HG02642 (cell line): ENCODE measurements at regions not wholly inside any gene's neighbourhood (a gene's known extent, or its start where the extent isn't known, plus 50 kb on each side); places are given as distances from the start of the nearest gene placed in this dataset.
"Not testable (repeated sequence)": the region's sequence is repeated elsewhere in the genome, so short reads cannot be mapped to it uniquely, and the experiment has no call there.

Experiments
- ATAC-seq: cut with Tn5 transposase; IDR thresholded peaks from one replicate; pipeline ENCODE4 v1.9.1; 2021; ENCODE audit warnings: mild to moderate bottlenecking; ENCODE audit not compliant: unreplicated experiment, poor library complexity

DNA sequence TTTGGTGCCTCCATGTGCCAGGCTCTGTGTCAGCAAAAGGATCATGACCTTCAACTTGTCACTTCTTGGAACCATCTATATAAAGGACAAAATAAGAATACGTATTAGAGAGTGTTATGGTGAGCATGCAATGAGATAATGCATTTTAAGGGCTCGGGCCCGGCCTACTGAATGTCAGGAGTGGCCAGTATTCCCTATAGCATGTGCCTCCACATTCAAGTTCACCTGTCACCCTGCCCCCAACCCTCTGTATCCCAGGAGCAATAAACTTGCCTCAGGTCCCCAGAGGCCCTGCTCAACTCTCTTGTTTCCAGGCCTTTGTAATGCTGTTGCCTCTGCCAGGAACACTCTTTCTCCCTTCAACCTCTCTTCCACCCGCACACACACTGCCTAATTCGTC is 90.2 kb upstream of the SLC6A11 start:
- no peak for ATAC-seq

DNA sequence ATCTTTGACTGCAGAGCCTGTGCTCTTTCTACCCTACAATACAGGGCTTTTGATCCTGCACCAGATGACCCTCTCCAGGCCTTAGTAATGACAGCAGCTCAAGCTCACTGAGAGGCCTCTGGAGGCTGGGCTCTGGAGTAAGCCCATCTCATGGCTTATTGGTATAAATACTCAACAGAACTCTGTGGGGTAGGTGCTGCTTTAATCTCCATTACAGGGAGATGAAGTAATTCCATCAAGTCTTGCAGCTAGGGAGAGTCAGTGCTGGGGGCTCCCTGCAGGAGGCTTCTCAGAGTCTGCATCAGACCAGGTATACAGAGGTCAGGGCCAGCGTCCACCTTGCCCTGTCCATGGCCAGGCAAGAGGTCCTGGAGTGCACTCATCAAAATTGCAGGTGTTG is 89.2 kb upstream of the SLC6A11 start:
- no peak for ATAC-seq

DNA sequence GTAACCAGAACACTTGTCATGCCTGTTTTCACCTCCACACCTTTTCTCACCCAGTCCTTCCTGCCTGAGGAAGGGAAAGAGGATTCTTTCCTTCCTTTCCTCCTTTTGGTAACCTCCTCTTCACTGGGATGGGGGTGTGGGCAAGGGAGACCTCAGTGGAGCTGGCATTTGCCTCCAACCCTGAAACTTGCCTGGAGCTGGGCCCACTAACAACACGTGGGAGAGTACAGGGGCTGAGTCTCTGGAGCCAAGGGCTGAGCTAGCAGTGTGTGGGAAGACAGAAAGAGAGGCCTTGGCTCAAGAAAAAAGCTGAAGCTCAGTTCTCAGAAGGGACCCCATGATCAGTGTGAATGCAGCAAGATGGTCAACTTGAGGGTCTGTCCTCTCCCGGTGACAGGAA is 86.6 kb upstream of the SLC6A11 start:
- ATAC-seq, result no peak

DNA sequence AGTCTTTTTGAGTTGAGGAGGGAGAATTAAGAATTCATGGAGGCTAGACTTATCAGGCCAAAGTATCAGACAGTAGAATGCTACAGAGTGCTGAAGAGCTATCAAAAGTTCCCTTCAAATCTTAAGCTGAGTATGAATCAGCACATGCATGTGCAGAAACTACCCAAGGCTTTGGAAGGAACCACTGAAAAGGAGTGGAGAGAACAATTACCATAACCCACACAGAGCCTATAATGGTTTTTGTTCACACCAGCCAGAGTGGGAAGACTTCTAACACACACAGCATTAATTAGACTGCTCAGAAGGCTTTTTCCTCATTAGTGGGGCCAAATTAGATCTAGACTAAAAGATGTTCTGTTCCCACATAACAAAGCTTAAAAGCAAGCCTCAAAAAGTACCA is 83.7 kb upstream of the SLC6A11 start:
- no peak for ATAC-seq

DNA sequence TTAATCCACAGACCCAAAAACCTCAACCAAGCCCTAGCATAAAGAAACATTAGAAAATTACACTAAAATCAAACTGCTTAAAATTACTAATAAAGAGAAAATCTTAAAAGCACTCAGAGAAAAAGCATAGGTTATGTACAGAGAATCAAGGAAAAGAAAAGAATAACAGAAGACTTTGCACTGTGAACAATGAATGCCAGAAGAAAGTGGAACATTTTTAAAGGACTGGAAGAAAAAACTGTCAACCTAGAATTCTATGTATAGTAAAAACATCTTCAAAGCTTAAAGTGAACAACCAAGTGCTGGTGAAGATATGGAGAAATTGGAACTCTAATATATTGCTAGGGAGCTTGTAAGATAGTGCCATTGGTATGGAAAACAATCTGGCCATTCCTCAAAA is 82.7 kb upstream of the SLC6A11 start:
- no peak for ATAC-seq

DNA sequence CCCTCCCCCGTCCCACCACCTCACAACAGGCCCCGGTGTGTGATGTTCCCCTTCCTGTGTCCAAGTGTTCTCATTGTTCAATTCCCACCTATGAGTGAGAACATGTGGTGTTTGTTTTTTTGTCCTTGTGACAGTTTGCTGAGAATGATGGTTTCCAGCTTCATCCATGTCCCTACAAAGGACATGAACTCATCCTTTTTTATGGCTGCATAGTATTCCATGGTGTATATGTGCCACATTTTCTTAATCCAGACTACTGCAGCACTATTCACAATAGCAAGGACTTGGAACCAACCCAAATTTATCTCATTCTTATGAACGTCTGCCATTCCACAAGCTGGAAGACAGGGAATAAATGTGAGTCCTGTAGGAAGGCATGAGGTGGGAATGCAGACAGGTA is 79.6 kb upstream of the SLC6A11 start:
- ATAC-seq, result not testable (repeated sequence)

DNA sequence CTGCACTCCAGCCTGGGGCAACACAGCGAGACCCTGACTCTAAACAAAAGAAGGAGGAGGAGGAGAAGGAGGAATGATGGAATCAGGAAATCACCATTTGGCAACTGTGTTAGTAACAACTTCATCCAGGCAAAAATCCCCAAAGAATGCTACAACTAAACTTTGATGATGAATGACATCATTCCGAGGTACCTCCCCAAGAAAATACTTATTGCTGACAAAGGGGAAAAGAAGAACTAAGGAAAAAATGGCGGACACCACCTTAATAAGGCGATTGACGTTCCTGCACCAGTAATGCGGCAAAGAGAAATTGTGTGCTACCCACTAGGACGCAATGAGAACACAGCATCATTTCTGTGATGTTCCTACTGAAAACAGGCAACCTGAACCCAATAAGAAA is 78.2 kb upstream of the SLC6A11 start:
- ATAC-seq, result no peak

DNA sequence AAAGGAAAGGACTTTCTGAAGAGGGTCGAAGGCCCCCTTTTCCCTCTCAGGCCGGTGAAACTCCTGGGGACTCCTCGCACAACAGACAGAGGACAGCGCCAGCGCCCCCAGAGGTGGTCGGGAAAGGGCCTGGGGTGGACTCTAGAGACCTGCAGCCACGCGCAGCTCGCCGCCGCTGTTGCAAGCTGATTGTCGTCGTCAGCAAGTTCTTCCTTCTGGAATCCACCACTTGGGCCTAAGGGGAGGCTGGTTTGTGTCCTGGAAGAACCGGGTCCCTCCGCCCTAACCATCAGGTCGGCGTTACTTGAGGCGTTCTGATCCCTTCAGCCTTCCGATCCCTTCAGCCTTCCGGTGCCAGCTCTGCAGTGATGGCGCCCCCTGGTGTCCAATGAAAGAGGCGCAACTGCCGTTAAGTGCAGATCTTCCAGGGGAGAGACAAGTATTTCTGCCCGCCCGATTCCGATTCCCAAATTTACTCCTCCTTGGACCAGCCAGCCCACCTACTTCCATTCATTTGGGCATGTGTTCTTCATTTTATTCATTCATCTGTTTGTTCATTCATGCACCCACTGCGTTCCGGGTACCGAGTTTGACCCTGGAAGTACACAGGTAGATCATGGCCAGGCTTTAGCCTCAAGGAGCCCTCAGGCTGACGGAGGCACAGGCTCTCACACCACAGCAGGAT is 77.2 kb upstream of the SLC6A11 start:
- no peak for ATAC-seq

GRCh38 chr3:10740954-10741353 is 75.1 kb upstream of the SLC6A11 start:
- ATAC-seq, result no peak

DNA sequence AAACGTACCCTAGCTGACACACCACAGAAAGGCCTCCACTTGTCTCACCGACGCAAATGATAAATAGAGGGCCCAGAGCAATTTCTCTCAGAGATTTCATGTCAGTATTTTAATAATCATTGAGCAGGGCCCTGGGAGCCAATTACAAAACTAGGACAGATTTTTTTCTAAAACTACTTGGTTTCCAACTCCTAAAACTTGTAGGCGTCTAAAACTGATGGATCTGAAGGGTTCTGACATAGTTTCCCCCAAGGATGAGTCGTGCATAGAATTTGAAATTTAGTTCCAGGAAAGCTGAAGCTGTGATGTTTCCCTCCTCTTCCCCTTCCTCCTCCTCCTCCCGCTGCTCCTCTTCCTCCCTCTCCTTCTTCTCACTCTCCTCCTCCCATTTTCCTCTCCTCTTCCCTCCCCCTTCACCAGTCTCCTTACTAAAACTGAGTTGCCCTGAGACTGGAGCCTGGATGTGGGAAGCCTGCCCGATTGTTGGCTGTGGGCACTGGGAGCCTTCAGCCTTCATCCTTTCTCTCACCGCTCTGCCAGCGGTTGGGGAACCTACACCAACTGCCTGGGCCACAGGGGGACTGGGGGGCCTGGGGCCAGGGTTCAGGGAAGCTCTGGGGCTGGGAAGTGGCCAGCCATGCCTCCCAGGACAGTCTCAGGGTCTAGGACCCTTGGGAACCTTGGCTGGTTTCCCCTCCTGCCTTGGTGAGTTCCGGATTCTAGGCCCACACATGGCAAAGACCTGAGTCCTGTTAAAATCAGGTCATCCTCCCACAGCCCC is 73.9 kb upstream of the SLC6A11 start:
- no peak for ATAC-seq

DNA sequence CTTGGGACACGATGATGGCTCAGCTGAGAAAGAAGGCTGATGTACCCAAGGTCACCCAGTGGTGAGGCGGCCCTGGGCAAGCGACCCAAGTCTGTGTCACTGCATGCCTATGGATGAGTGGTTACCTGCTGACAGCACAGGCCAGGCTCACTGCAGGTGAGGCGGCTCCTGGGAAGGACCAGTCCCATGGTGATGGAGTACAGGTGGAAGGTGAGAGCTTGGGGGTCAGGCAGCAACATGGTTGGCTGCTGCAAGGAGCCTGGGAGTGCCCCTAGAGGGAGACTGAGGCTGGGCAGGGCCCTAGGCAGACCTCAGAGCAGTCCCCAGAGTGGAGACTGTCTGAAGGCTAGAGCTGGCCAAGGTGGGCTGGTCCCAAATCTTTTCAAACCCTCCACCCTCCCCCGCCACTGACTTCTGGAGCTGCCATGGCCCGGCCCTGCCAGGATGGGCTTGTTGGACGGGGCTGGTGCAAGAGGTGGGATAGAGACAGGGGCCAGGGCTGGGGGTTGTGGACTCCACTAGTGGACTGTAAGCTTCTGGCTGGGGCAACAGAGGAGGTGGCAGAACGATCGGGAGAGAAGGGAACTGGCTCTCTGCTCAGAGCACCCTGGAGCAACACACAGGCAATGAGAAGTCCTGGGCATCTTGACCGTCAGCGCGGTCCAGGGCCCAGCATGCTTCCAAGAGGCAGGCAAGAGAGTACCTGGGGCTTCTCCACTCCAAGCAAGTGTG is 72.5 kb upstream of the SLC6A11 start:
- no peak for ATAC-seq

DNA sequence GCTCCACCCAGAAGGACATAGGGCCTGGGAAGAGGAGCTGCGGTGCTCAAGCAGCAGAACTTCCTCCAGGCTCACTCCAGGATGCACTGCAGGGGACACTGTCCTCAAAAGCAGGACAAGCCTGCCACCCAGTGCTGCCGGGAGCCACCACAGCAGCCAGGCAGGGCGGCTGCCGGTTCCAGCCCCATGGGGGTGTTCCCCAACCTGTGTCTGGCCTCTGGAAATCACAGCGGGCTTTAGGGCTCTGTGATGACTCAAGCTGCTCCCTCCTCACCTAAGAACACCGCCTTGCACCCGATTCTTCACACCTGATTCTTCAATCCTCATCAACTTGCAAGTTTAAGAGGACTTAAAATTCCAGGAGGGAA is 71.9 kb upstream of the SLC6A11 start:
- ATAC-seq, result no peak

DNA sequence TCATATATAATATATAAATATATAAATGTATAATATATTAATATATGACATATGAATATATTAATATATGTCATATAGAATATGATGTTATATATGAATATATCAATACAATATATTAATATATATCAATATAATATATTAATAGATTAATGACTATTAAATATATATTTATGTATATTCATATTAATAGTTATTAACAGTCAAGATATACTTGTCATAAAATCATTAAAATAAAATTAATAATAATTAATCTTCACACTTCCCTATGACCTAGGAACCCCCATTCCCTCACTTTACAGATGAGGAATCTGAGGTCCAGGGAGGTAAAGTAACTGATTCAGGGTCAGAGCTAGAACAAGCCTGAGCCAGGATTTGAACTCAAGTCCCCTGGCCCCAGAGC is 70.6 kb upstream of the SLC6A11 start:
- no peak for ATAC-seq

GRCh38 chr3:10746001-10746400 is 70.0 kb upstream of the SLC6A11 start:
- ATAC-seq, result no peak

GRCh38 chr3:10746684-10747083 is 69.3 kb upstream of the SLC6A11 start:
- ATAC-seq, result no peak

DNA sequence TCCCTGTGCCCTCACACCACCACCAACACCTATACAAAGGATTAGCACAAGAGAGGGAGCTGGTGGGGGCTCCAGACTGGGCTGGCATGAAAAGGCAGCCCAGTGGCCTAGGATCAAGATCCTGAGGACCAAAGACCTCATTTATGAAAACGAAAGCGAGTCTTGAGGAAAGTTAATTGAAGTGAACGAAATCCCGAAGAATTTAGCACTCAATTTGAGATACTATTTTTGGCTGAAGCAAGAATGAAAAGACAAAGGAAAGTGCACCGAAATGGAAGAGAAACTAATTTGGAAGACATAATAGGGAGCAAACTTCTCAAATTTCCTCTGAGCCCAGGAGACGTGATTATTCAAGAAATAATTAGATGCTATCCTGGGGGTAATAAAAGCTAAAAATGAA is 68.7 kb upstream of the SLC6A11 start:
- no peak for ATAC-seq

DNA sequence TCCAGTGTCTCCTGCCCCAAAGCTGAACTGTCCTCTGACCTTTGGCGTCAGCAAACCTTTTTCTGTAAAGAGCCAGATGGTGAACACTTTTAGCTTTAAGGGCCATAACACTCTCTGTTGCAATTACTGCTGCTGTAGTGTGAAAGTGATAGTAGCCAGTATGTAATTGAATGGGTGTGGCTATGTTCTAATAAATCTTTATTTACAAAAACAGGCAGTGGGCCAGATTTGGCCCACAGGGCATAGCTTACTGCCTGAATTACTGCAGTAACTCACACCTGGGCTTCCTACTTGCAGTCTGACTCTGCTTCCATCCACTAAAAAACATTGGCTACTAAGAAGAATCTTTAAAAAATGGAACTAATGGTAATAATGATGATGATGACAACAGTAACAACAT is 68.0 kb upstream of the SLC6A11 start:
- ATAC-seq, result no peak

DNA sequence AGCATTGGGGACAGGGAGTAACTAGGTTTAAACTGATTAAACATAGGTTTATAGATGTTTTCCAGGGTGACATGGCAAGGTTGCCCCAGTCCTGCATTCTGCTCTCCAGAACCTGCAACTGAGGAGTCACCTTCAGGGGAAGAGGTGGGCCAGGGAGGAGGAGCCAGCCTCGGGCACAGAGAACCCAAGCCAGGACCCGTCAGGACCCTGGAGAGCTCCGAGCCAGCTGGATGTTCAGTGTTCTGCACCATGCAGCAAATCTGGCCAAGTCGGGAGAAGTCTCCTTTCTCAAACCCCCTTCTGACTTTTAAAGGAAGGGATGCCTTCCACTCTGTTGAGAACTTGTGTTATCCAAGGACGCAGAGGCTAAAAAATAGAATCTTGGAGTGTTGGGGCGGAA is 62.1 kb upstream of the SLC6A11 start:
- no peak for ATAC-seq

DNA sequence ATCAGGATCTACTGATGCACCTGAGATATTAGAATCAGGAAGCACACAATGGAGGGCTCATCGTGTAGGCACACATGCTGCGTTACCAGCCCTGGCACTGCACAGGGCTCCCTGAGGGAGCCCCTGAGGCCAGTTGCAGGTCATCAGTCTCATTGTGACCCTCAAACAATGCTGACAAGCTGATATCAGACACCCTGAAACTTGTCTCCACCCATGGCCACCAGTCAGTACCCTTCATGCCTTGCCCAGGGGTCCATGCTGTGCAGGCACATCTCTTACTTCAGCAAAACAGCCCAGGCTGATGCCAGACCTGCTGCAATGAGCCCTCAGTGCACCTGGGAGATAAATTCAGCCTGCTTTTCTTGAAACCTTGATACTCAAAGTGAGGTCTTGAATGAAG is 59.5 kb upstream of the SLC6A11 start:
- ATAC-seq, result no peak

- no peak for ATAC-seq
Observed at GRCh38 chr3:10757021-10757820, 58.8 kb upstream of the SLC6A11 start.

DNA sequence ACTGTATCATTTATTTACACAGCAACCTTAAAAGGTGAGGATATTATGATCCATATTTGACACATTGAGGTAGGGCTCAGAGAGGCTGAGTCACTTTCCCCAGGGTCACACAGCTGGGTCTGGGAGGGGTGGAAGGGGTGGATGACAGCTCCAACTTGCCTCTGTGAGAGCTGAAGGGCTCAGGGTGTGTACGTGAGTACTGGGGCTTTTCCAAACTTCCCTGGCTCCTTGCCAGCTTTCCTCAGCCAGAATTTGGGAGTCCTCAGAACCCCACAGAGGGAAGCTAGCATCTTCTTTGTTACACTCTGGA is 58.3 kb upstream of the SLC6A11 start:
- ATAC-seq, result no peak
